HEK293T (cell line): ENCODE measurements at regions not wholly inside any gene's neighbourhood (a gene's known extent, or its start where the extent isn't known, plus 50 kb on each side); places are given as distances from the start of the nearest gene placed in this dataset.

Experiments
- ELF4 ChIP-seq: fragments of 450-650 bp; IDR thresholded peaks from 2 replicates; pipeline ENCODE4 v1.6.1; 2017; ENCODE audit warnings: antibody characterized with exemption
- FOXA1 ChIP-seq: fragments of 450-650 bp; IDR thresholded peaks from 2 replicates; pipeline ENCODE4 v1.6.1; 2016; ENCODE audit warnings: mild to moderate bottlenecking
- SP1 ChIP-seq: fragments of 450-650 bp; IDR thresholded peaks from 2 replicates; pipeline ENCODE4 v1.6.1; 2017
- SUZ12 ChIP-seq: fragments of 450-650 bp; IDR thresholded peaks from 2 replicates; pipeline ENCODE4 v1.6.1; 2016; ENCODE audit warnings: mild to moderate bottlenecking
- TARDBP ChIP-seq: fragments of 450-650 bp; IDR thresholded peaks from 2 replicates; pipeline ENCODE4 v1.6.1; 2016
- TF ChIP-seq, protein P1 (sequence below): fragments of 450-650 bp; IDR thresholded peaks from 2 replicates; pipeline ENCODE4 v1.6.1; 2016

DNA sequence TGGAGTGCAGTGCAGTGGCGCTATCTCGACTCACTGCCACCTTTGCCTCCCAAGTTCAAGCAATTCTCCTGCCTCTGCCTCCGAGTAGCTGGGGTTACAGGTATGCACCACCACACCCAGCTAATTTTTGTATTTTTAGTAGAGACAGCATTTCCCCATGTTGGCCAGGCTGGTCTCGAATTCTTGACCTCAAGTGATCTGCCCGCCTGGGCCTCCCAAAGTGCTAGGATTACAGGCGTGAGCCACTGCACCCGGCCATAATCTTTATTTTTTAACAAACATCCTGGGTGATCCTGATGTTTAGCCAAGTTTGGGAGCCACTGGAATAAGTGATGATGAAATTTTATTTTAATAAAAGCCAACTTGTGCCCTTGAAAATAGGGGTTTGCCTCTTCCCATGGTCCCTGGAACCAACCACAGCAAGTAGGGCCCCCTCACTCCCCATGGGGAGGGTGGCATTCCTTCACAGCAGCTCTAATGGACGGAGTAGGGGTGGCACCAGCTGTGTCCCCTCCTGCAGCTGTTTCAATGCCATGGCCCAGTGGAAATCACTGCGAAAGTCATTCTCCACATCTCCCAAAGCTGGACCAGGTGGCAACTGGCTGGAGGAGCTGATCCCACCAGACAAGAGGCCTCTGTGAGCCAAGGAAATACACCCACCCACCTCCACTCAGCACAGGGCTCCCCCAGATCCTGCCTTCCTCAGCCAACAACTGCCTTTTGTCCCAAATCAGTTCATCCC lies 194.8 kb downstream of the ZFP36L2 start:
- TF ChIP-seq ELF4: no peak
- TF ChIP-seq FOXA1: no peak
- no peak for TF ChIP-seq SUZ12
- no peak for TF ChIP-seq TARDBP
- TF ChIP-seq SP1: no peak
- TF ChIP-seq, protein P1, sequence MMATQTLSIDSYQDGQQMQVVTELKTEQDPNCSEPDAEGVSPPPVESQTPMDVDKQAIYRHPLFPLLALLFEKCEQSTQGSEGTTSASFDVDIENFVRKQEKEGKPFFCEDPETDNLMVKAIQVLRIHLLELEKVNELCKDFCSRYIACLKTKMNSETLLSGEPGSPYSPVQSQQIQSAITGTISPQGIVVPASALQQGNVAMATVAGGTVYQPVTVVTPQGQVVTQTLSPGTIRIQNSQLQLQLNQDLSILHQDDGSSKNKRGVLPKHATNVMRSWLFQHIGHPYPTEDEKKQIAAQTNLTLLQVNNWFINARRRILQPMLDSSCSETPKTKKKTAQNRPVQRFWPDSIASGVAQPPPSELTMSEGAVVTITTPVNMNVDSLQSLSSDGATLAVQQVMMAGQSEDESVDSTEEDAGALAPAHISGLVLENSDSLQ: no peak
